DOHH2 (cell line): ENCODE measurements at regions not wholly inside any gene's neighbourhood (a gene's known extent, or its start where the extent isn't known, plus 50 kb on each side); places are given as distances from the start of the nearest gene placed in this dataset.
"Not testable (repeated sequence)": the region's sequence is repeated elsewhere in the genome, so short reads cannot be mapped to it uniquely, and the experiment has no call there.

Experiments used
- CTCF ChIP-seq: fragments of 200-600 bp; sonication (generic); IDR thresholded peaks from one replicate; pipeline ENCODE4 v1.5.1; 2014; ENCODE audit warnings: antibody characterized with exemption, mild to moderate bottlenecking, low read depth, low read length; ENCODE audit not compliant: poor library complexity, severe bottlenecking
- EZH2phosphoT487 ChIP-seq: fragments of 200-600 bp; sonication (generic); IDR thresholded peaks from 2 replicates; pipeline ENCODE4 v1.6.1; 2017; ENCODE audit warnings: borderline replicate concordance, mild to moderate bottlenecking, antibody characterized with exemption, low read length, moderate library complexity, mixed read lengths

- not testable (repeated sequence) for TF ChIP-seq CTCF, EZH2phosphoT487
These were observed 133.0 kb downstream of the NPIPB11 start for GRCh38 chr16:29273298-29274054.
